Ovary (tissue), 7 donors: ENCODE measurements at regions not wholly inside any gene's neighbourhood (a gene's known extent, or its start where the extent isn't known, plus 50 kb on each side); places are given as distances from the start of the nearest gene placed in this dataset.

Experiments
- DNase-seq, 5 donors: peaks; one replicate each; pipeline ENCODE4 v3.0.0-alpha.2; 2019 to 2020
- H3K27ac ChIP-seq, 2 donors: fragments of 200-600 bp; one replicate each; pipeline versions ENCODE4 v1.5.1 to v1.8.0; 2019 to 2022
- H3K27me3 ChIP-seq: fragments of 200-600 bp; one replicate; pipeline ENCODE4 v1.8.0; 2022
- H3K36me3 ChIP-seq: fragments of 200-600 bp; sonication (generic); one replicate; pipeline ENCODE4 v1.5.1; 2019
- H3K4me1 ChIP-seq: one replicate; pipeline ENCODE4 v1.8.1; 2013; ENCODE audit warnings: mild to moderate bottlenecking, moderate library complexity; ENCODE audit not compliant: insufficient read depth
- H3K4me3 ChIP-seq: fragments of 200-600 bp; sonication (generic); one replicate; pipeline ENCODE4 v1.5.1; 2017
- H3K9me3 ChIP-seq, 2 donors: fragments of 200-600 bp in 1 of 2; sonication (generic) in 1 of 2; one replicate each; pipeline versions ENCODE4 v1.5.1 to v1.8.1; 2013 to 2019; ENCODE audit warnings: mild to moderate bottlenecking in 1 of 2, moderate library complexity in 1 of 2
- EP300 ChIP-seq: sonication (generic); formaldehyde crosslinking; IDR thresholded peaks from one replicate; pipeline ENCODE4 v1.6.1; 2017; ENCODE audit warnings: antibody characterized with exemption
- POLR2A ChIP-seq: fragments of 450-650 bp; IDR thresholded peaks from one replicate; pipeline ENCODE4 v1.6.1; 2017; ENCODE audit warnings: antibody characterized with exemption, mild to moderate bottlenecking, moderate library complexity
- WGBS, 3 donors: extraction: QIAGEN DNeasy Blood & Tissue Kit in 1 of 3; methylation state at CpG; one replicate each; pipeline versions ENCODE4 v1.1.5 to v1.1.7; 2013 to 2017; 5-methylcytosine and 5-hydroxymethylcytosine counted together
- intact Hi-C, 4 donors: fragments of 100-400 bp; cut with DNase I; formaldehyde crosslinking; loops; one replicate each; pipeline versions ENCODE4 v1.11.0 to v1.15.1; 2022 to 2023
- TF ChIP-seq, protein P1 (sequence below), 3 donors: fragments of 450-650 bp in 2 of 3; fragments of 200-600 bp in 1 of 3; IDR thresholded peaks; one replicate each; pipeline versions ENCODE4 v1.5.1 to v1.8.0; 2016 to 2022; ENCODE audit warnings: antibody characterized with exemption in 3 of 3, mild to moderate bottlenecking in 1 of 3
- donor health status: DM: no; HTN: no; CAD: no; lungs with moderate emphysema.
- donor health status: DM: no; HTN: no; CAD: no.
- donor health status: Bipolar disorder and iron deficiency.
- donor health status: DM: no; HTN: no; CAD: no.
- donor health status: DM: yes; HTN: yes; CAD: no.

DNA sequence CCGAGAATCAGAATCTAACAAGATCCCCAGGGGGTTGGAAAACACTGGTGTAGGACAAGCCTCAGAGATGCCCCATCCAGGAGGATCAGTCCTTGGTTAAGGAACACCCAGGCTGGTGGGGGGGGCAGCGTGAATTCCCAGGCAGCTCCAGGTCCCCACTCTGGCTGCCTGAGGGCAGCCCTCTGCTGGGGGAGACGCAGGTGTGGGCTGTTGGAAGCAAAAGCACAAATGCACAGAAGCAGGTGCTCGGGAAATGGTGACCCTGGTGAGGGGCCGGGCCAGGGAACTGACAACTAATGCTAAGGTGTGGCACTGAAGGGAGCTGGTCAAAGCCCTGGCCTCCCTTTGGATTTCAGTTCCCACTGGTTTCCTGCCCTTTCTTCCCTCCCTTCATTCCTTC is 140.8 kb upstream of the CDH5 start:
- Histone ChIP-seq H3K9me3 (no peaks in the 10 kb centered on the region), H3K27ac (no peak overlapping the region), H3K4me1 (peaks cover 5% of the 10 kb centered on the region), H3K27me3 (no peaks in the 10 kb centered on the region), H3K36me3 (no peaks in the 10 kb centered on the region), H3K4me3 (no peak overlapping the region)
- no peak for TF ChIP-seq EP300
- TF ChIP-seq POLR2A: no peak
- TF ChIP-seq, protein P1, sequence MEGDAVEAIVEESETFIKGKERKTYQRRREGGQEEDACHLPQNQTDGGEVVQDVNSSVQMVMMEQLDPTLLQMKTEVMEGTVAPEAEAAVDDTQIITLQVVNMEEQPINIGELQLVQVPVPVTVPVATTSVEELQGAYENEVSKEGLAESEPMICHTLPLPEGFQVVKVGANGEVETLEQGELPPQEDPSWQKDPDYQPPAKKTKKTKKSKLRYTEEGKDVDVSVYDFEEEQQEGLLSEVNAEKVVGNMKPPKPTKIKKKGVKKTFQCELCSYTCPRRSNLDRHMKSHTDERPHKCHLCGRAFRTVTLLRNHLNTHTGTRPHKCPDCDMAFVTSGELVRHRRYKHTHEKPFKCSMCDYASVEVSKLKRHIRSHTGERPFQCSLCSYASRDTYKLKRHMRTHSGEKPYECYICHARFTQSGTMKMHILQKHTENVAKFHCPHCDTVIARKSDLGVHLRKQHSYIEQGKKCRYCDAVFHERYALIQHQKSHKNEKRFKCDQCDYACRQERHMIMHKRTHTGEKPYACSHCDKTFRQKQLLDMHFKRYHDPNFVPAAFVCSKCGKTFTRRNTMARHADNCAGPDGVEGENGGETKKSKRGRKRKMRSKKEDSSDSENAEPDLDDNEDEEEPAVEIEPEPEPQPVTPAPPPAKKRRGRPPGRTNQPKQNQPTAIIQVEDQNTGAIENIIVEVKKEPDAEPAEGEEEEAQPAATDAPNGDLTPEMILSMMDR (IDR thresholded peaks at IDR 0.05): no peak
- no peak for DNase-seq
- 96 to 98% (median 97%) methylated on average over 5 of the region's 5 CpGs for WGBS, 3 donors
- intact Hi-C loops: no loop called here

DNA sequence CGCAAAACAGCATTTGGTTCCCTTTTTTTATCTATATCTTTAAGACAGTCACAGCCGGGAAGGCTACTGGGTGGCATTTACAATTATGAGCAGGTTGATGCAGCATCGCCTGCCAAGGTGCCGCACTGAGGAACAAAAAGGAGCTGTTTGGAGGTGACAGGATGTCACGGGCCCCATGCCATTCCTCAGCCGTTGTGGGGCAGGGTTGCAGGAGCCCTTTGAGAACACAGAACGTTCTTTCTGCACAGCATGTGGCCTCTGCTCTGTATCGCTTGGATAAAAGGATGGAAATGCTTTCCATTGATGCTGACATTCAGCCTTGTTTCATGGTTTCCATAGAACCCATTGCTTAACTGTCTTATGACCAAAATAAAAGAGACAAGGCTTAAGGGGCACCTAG is 141.9 kb upstream of the CDH5 start:
- Histone ChIP-seq H3K36me3 (no peaks in the 10 kb centered on the region), H3K27me3 (no peaks in the 10 kb centered on the region), H3K4me1 (peaks cover 5% of the 10 kb centered on the region), H3K27ac (no peak overlapping the region), H3K4me3 (no peak overlapping the region), H3K9me3 (no peaks in the 10 kb centered on the region)
- TF ChIP-seq, protein P1 (IDR thresholded peaks at IDR 0.05): no peak
- TF ChIP-seq POLR2A (no peak), EP300 (no peak)
- DNase-seq: no peak
- intact Hi-C loops: no loop called here
- WGBS, 3 donors: 64 to 67% (median 67%) methylated on average over 8 of the region's 8 CpGs

DNA sequence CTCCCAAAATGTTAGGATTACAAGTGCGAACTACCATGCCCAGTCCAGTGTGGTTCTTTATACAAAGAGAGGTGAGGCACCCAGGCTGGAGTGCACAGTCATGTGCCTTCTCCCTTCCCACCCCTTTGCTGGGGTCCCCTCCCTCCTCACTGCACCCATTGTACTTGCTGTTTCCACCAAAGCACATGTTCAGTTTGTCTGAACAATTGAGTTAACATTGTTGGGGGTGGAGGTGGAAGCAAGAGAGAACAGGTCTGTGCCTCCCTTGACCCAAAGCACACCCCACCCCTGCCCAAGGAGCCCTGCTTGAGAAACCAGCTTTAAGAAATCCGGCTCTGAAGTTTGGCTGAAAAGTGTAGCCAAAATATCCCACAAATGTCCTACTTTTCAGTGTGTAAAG is 142.3 kb upstream of the CDH5 start:
- WGBS, 3 donors: 80 to 89% (median 84%) methylated on average over 2 of the region's 2 CpGs
- TF ChIP-seq EP300: no peak
- TF ChIP-seq, protein P1 (IDR thresholded peaks at IDR 0.05): no peak
- intact Hi-C loops: no loop called here
- H3K4me1 ChIP-seq: peaks cover 5% of the 10 kb centered on the region
- H3K27me3 ChIP-seq: no peaks in the 10 kb centered on the region
- no peak for DNase-seq
- no peaks in the 10 kb centered on the region for H3K36me3 ChIP-seq
- no peak overlapping the region for H3K4me3 ChIP-seq
- no peak overlapping the region for H3K27ac ChIP-seq
- no peaks in the 10 kb centered on the region for H3K9me3 ChIP-seq

DNA sequence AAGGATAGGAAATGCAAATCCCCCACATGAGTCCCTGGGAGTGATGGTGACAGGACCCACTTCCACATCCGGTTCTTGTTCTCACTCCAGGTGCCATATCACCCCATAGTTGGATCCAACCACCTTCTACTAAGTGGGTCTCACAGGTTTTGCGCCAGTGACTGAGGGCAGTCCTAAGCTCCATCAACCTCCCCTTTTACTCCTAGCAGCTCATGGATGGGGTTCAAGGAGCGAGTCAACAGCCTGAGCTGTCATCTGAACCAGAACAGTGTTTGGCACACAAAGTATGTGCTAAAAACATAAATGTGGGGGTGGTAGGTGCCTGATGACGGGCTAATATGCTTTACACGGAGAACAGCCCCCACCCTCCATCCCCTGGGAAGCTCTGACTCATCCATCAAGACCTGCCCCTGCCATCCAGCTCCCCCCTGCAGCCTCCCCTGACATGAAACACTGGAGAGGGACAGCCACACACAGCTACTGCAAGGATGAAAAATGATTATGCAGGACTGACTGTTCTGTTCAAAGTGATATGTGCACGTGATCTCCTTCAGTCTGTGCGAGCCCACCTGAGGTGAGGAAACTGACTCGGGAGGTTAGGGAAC is 143.2 kb upstream of the CDH5 start:
- no peak for DNase-seq
- H3K27ac ChIP-seq: no peak overlapping the region
- TF ChIP-seq, protein P1 (IDR thresholded peaks at IDR 0.05): no peak
- TF ChIP-seq EP300 (no peak), POLR2A (no peak)
- H3K27me3 ChIP-seq: no peaks in the 10 kb centered on the region
- no peak overlapping the region for H3K4me3 ChIP-seq
- peaks cover 1% of the 10 kb centered on the region for H3K4me1 ChIP-seq
- 56 to 59% (median 57%) methylated on average over 8 of the region's 8 CpGs for WGBS, 3 donors
- no peaks in the 10 kb centered on the region for H3K9me3 ChIP-seq
- intact Hi-C loops: no loop called here
- H3K36me3 ChIP-seq: no peaks in the 10 kb centered on the region
